Stomach (tissue), 4 donors: ENCODE measurements at regions not wholly inside any gene's neighbourhood (a gene's known extent, or its start where the extent isn't known, plus 50 kb on each side); places are given as distances from the start of the nearest gene placed in this dataset.

Experiments
- EP300 ChIP-seq: sonication (generic); formaldehyde crosslinking; IDR thresholded peaks from one replicate; pipeline ENCODE4 v1.6.1; 2017; ENCODE audit warnings: antibody characterized with exemption
- POLR2A ChIP-seq, 4 donors: fragments of 450-650 bp; IDR thresholded peaks; one replicate each; pipeline ENCODE4 v1.6.1; 2016; ENCODE audit warnings: antibody characterized with exemption in 4 of 4, control low read depth in 2 of 4, mild to moderate bottlenecking in 1 of 4, moderate library complexity in 1 of 4
- TF ChIP-seq, protein P1 (sequence below), 7 experiments: fragments of 450-650 bp in 4 of 7; fragments of 200-600 bp in 3 of 7; sonication (generic) in 3 of 7; IDR thresholded peaks; one replicate each; pipeline ENCODE4 v1.5.1; 2016 to 2019; ENCODE audit warnings: antibody characterized with exemption in 7 of 7, control low read depth in 2 of 7, mild to moderate bottlenecking in 1 of 7

DNA sequence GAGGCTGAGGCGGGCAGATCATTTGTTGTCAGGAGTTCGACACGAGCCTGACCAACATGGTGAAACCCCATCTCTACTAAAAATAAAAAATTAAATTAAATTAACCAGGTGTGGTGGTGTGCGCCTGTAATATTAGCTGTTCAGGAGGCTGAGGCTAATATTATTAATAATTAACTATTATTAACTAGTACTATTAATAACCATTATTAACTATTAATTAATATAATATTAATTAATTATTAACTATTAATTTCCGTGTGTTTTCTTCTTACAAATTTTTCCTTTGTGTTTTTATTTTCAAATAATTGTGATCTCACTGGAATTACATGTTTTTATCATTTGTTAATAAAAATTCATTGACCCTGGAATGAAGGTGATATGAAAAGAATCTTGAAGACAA lies 557.4 kb upstream of the ADGRB3 start:
- TF ChIP-seq, protein P1, sequence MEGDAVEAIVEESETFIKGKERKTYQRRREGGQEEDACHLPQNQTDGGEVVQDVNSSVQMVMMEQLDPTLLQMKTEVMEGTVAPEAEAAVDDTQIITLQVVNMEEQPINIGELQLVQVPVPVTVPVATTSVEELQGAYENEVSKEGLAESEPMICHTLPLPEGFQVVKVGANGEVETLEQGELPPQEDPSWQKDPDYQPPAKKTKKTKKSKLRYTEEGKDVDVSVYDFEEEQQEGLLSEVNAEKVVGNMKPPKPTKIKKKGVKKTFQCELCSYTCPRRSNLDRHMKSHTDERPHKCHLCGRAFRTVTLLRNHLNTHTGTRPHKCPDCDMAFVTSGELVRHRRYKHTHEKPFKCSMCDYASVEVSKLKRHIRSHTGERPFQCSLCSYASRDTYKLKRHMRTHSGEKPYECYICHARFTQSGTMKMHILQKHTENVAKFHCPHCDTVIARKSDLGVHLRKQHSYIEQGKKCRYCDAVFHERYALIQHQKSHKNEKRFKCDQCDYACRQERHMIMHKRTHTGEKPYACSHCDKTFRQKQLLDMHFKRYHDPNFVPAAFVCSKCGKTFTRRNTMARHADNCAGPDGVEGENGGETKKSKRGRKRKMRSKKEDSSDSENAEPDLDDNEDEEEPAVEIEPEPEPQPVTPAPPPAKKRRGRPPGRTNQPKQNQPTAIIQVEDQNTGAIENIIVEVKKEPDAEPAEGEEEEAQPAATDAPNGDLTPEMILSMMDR (IDR thresholded peaks at IDR 0.05) = no peak
- TF ChIP-seq POLR2A (IDR thresholded peaks at IDR 0.05) (no peak), EP300 (no peak)
